ENCODE measurements at regions not wholly inside any gene's neighbourhood (a gene's known extent, or its start where the extent isn't known, plus 50 kb on each side); places are given as distances from the start of the nearest gene placed in this dataset.

GRCh38 chr14:83044001-83044400 lies 1510.3 kb upstream of the SEL1L start:
- TF ChIP-seq CTCF (IDR thresholded peaks at IDR 0.05), result no peak
- Mint-ChIP-seq H3K36me3 (ENCODE audit: unreplicated experiment) (no peaks in the 10 kb centered on the region), H3K4me1 (ENCODE audit: unreplicated experiment) (no peaks in the 10 kb centered on the region), H3K9me3 (ENCODE audit: unreplicated experiment) (no peaks in the 10 kb centered on the region), H3K27me3 (ENCODE audit: unreplicated experiment) (peaks cover 9% of the 10 kb centered on the region), H3K4me3 (ENCODE audit: unreplicated experiment) (no peak overlapping the region), H3K27ac (ENCODE audit: unreplicated experiment) (no peak overlapping the region)
- DNase-seq (ENCODE audit: extremely low spot score, unreplicated experiment), result no peak

- Mint-ChIP-seq H3K4me1 (ENCODE audit: unreplicated experiment) (no peaks in the 10 kb centered on the region), H3K27me3 (ENCODE audit: unreplicated experiment) (peaks cover 5% of the 10 kb centered on the region), H3K36me3 (ENCODE audit: unreplicated experiment) (no peaks in the 10 kb centered on the region), H3K9me3 (ENCODE audit: unreplicated experiment) (no peaks in the 10 kb centered on the region), H3K4me3 (ENCODE audit: unreplicated experiment) (no peak overlapping the region), H3K27ac (ENCODE audit: unreplicated experiment) (no peak overlapping the region)
- TF ChIP-seq CTCF (IDR thresholded peaks at IDR 0.05), result no peak
- DNase-seq (ENCODE audit: extremely low spot score, unreplicated experiment), result no peak
Observed at GRCh38 chr14:83047059-83047830, 1513.6 kb upstream of the SEL1L start.

DNA sequence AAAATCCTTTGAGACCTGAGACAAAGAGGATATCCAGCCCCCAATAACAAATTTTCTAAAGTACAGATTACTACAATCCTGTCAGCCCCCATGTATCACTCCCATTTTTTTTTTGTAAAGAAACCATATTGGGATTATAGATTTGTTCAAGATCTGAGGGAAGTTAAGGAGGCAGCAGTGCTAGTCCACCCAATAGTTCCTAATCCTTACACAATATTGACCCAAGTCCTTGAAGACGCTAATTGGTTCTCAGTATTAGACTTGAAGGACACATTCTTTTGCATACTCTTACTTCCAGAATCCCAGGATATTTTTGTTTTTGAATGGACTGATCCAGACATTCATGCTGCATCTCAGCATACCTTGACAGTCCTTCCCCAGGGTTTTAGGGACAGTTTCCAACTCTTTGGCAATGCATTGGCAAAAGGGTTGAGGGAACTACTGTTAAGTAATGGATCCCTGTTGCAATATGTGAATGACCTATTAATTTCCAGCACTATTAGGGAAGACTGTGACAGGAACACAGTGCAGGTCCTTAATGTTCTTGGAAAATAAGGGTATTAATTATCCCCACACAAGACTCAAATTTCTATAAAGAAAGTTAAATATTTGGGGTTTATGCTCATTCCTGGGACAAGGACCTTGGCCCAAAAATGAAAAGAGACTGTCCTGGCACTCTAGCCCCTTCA lies 1519.5 kb upstream of the SEL1L start:
- H3K27ac Mint-ChIP-seq (ENCODE audit: unreplicated experiment), result no peak overlapping the region
- no peaks in the 10 kb centered on the region for H3K9me3 Mint-ChIP-seq (ENCODE audit: unreplicated experiment)
- H3K27me3 Mint-ChIP-seq (ENCODE audit: unreplicated experiment), result no peaks in the 10 kb centered on the region
- no peaks in the 10 kb centered on the region for H3K36me3 Mint-ChIP-seq (ENCODE audit: unreplicated experiment)
- TF ChIP-seq CTCF (IDR thresholded peaks at IDR 0.05), result no peak
- H3K4me3 Mint-ChIP-seq (ENCODE audit: unreplicated experiment), result no peak overlapping the region
- H3K4me1 Mint-ChIP-seq (ENCODE audit: unreplicated experiment), result no peaks in the 10 kb centered on the region
- DNase-seq (ENCODE audit: extremely low spot score, unreplicated experiment), result no peak

DNA sequence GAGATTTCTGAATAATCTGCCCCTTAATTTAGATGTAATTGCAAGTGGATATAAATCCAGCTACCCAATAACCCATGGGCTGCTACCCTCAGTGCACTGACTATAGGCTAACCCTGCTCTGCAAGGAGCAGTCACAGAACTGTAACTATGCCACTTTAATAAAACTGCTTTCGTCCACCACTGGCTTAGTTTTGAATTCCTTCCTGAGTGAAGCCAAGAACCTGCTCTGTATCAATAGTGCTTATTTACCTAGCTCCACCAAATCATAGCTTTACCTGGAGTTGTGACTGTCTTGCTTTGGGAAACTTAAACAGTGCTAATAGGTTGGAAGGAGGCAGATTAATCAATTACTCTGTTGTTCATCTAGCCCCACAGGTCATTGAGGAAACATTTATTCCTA lies 1524.4 kb upstream of the SEL1L start:
- DNase-seq (ENCODE audit: extremely low spot score, unreplicated experiment), result no peak
- no peaks in the 10 kb centered on the region for H3K4me1 Mint-ChIP-seq (ENCODE audit: unreplicated experiment)
- H3K9me3 Mint-ChIP-seq (ENCODE audit: unreplicated experiment), result no peaks in the 10 kb centered on the region
- H3K4me3 Mint-ChIP-seq (ENCODE audit: unreplicated experiment), result no peak overlapping the region
- no peak for TF ChIP-seq CTCF (IDR thresholded peaks at IDR 0.05)
- no peaks in the 10 kb centered on the region for H3K36me3 Mint-ChIP-seq (ENCODE audit: unreplicated experiment)
- peaks cover 5% of the 10 kb centered on the region for H3K27me3 Mint-ChIP-seq (ENCODE audit: unreplicated experiment)
- H3K27ac Mint-ChIP-seq (ENCODE audit: unreplicated experiment), result no peak overlapping the region

- Mint-ChIP-seq H3K36me3 (ENCODE audit: unreplicated experiment) (no peaks in the 10 kb centered on the region), H3K4me3 (ENCODE audit: unreplicated experiment) (peak overlapping the region; percentile 68), H3K27me3 (ENCODE audit: unreplicated experiment) (no peaks in the 10 kb centered on the region), H3K4me1 (ENCODE audit: unreplicated experiment) (peaks cover 4% of the 10 kb centered on the region), H3K27ac (ENCODE audit: unreplicated experiment) (peak overlapping the region; percentile 65), H3K9me3 (ENCODE audit: unreplicated experiment) (peaks cover 5% of the 10 kb centered on the region)
- peak; percentile 72 for TF ChIP-seq CTCF (IDR thresholded peaks at IDR 0.05)
- no peak for DNase-seq (ENCODE audit: extremely low spot score, unreplicated experiment)
Observed at GRCh38 chr14:83071888-83072501, 1538.3 kb upstream of the SEL1L start.

Data from osteocyte (in vitro differentiated cells).